Middle frontal gyrus (tissue), 1 donor: ENCODE measurements at regions not wholly inside any gene's neighbourhood (a gene's known extent, or its start where the extent isn't known, plus 50 kb on each side); places are given as distances from the start of the nearest gene placed in this dataset.
"Not testable (repeated sequence)": the region's sequence is repeated elsewhere in the genome, so short reads cannot be mapped to it uniquely, and the experiment has no call there.

Experiments
- DNase-seq: peaks from one replicate; pipeline ENCODE4 v3.0.0-alpha.2; 2015; ENCODE audit warnings: low spot score; ENCODE audit errors: extremely low spot score

DNA sequence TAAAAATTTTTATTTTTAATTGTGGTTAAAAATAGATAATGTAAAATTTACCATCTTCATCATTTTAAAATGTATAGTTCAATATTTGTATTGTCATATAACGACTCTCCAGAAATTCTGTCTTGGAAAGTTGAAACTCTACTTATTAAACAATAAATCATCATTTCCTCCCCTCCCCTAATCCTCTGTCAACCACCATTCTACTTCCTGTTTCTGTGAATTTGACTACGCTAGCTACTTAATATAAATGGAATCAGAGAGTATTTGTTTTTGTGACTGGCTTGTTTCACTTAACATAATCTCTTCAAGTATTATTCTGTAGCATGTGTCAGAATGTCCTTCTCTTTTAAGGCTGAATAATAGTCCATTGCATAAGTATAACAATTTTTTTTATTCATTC, 729.0 kb upstream of the AADAT start:
- no peak for DNase-seq

DNA sequence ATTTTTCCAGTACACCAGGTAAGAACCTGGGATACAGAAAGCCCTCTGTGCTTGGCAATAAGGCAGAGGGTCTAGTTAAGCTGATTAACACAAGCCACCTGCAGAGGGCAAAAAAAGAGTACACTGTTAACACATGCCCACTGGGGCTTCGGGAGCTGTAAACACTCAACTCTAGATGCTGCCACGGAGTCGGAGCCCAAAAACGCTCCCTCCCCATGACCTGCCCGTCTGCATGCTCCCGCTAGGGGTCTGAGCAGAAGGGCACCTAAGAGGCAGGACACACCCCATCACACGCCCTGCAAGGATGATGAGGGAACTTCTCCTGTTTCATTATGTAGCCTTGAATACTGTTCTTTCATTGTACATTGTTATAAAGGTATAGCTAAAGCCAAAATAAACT, 715.6 kb upstream of the AADAT start:
- no peak for DNase-seq

DNA sequence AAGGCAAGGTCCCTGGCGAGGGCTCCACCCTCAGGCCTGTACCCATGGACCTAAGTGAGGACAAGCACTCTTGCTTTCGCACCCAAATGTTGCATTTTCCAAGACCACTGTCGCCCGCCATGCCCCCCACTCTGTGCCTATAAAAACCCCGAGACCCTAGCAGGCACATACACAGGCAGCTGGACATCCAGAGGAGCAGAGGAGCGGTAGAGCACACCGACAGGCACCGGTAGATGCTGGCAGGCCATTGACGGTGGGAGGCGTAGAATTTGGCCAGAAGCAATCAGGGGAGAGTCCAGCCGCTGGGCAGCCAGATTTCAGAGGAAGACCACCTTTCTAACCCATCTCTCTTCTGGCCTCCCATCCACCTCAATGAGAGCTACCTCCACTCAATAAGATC, 715.2 kb upstream of the AADAT start:
- DNase-seq = no peak

DNA sequence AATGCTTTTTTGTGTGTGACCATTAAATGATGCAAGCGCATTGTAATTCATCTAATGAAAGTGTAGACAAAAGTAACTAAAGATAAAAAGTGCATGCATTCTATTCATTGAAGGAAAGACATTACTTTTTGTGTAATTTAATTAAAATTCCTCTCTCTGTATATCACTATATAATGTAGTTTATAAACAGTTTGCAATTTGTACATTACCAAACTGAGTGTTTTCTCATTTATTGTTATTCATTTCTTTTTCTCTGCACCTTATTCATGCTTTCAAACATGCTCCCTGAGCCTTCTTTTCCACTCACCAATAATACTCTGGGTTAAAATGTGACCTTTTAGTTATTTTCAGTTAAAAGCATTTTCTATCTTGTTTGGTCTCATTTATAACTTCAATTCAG, 713.7 kb upstream of the AADAT start:
- no peak for DNase-seq

DNA sequence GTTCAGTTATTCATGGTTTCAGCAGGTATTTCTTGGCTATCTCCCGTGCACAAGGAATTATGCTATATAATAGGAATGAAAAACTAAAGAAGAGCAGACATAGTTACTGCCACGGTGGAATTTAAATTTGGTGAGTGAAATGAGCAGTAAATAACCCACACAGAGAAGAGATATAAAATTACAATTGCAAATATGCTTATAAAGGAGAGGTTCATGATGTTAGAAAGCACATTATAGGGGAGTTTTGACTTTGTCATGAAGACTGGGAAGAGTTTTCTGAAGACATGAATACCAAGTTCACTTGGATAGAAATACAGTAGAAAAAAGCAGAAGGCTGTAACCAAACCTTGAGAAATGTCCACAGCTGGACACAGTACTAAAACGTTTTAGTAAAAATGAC, 712.0 kb upstream of the AADAT start:
- DNase-seq = no peak

DNA sequence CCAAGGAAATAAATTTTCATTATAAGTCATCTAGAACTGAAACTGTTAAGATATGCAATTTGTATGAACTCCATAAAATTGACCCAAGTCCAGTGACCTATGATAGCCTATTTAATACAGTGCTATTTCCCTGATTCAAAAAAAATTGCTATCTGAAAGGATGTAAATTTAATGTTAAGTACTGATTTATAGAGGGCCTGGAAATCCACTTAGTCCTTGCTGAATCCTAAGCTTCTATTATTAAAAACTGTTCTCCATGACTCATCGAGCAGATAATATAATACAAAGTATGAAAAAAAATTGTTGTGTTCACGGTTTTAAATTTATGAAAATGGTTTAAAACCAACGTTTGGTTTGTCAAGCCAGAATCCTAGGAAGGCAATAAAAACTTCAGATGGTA, 704.8 kb upstream of the AADAT start:
- DNase-seq = no peak

DNA sequence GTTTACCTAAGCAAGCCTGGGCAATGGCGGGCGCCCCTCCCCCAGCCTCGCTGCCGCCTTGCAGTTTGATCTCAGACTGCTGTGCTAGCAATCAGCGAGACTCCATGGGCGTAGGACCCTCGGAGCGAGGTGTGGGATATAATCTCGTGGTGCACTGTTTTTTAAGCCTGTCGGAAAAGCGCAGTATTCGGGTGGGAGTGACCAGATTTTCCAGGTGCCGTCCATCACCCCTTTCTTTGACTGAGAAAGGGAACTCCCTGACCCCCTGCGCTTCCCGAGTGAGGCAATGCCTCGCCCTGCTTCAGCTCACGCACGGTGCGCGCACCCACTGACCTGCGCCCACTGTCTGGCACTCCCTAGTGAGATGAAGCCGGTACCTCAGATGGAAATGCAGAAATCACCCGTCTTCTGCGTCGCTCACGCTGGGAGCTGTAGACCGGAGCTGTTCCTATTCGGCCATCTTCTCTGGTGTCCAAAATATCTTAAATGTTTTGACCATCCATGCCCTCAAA, 698.8 kb upstream of the AADAT start:
- not testable (repeated sequence) for DNase-seq

DNA sequence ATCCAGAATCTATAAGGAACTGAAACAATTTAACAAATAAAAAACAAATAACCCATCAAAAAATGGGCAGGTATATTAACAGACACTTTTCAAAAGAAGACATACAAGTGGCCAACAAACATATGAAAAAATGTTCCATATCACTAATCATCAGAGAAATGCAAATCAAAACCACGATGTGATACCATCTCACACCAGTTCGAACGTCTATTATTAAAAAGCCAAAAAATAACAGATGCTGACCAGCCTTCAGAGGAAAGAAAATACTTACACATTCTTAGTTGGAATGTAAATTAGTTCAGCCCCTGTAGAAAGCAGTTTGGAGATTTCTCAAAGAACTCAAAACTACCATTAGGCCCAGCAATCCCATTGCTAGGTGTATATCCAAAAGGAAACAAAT, 687.9 kb upstream of the AADAT start:
- no peak for DNase-seq

DNA sequence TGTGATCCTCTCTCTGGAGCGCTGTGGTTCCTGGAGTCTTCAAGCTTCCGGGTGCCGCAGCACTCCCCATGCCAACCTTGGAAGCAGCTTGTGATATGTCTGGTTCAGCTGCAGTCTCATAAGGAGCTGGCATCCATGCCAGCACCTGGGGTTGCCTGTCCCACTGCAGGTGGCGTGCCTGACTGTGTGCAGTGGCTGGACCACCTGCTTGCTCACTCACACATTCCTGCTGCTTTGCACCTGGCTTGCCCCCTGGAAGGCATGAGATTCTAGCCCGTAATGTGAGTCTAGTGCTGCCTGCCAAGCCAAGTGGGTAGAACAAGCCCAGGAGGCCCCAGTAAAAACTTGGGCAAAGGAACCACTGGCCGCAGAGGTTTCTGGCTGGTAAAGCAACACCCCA, 687.2 kb upstream of the AADAT start:
- no peak for DNase-seq

DNA sequence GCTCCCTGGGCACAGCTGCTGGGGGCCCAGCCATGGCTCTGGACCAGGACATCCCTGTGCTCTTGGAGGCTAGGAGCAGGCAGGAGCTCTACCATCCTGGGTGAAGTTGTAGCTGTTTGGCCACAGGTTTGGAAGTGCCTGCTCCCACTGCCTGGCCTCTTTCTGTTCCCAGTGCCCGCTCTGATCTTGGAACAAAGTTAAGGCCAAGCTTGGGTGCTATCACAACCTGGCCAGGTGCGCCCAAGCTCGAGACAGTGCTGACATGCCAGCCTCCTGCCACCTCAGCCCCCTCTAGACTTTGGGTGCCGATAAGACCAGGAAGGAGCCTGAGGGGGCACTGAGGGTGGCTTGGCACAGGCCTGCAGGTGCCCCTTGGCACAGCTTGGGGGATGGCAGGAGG, 686.1 kb upstream of the AADAT start:
- no peak for DNase-seq

DNA sequence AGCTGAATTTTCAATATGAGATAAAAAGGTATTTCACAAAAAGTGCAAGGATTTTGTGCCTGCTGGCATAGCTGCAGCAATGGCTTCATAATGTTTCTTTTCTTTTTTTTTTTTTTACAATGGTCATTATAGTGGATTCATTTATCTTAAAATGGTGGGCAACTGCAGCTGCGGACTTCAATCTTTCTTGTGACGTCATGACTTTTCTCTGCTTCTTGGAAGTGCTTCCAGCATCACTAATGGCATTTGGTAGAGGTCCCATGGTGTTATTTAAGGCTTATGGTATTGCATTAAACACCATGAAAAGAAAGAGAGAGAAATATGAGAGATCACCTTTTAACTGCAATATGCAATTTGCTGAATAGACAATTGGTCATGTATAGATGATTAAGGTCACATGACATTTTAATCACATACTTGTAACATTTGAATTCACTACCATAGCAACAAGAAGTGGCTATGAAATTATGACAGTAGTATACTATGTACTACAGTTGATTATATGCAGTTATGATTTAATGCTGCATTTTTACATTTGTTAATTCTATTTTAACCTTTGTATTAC, 684.0 kb upstream of the AADAT start:
- no peak for DNase-seq

DNA sequence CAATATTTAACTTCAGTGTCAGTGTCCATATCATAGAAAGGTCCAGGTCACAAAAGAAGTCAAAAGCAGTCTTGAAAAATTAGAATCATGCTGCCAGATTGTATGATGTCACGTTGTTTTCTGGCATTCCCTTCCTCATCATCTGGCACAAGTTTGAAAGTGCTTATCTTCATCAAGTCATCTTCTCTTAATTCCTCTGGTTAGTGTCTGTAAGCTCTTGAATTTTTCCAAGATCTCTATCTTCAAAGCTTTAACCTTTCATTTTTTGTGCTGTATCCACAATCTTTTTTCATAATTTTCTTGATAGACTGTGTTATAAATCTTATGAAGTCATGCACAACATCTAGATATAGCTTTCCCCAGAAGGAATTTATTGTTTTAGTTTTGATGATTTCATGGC, 682.7 kb upstream of the AADAT start:
- DNase-seq = no peak

DNA sequence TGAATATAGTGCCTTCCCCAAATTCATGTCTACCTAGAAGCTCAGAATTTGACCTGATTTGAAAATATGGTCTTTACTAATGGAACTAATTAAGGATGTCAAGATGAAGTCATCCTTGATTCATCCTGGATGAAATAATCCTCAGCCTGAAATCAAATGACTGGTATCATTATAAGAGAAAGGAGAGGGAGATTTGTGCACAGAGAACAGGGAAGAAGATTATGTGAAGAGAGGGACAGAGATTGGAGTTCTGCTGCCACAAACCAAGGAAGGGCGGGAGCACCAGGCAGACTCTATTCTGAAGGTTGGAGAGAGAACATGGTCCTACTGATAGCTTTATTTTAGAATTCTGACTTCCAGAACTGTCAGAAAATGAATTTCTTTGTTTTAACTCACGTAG, 680.9 kb upstream of the AADAT start:
- DNase-seq = no peak

DNA sequence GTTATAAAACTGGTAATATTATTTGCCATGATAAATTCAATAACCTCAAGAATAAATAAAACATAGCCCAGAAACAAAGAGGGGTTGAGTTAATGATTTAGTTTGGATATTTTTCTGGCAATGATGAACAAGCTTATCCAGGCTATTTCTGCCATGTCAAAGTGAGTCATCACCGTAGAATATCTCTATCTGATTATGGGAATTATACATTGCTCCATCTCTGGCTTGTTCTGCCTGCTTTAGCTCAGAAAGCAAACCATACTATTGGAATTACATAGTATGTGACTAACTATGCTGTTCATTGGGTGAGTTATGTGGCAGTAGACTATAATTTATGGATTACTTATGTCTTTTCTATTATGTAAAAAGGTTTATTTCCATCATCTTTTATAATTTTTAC, 680.1 kb upstream of the AADAT start:
- no peak for DNase-seq

DNA sequence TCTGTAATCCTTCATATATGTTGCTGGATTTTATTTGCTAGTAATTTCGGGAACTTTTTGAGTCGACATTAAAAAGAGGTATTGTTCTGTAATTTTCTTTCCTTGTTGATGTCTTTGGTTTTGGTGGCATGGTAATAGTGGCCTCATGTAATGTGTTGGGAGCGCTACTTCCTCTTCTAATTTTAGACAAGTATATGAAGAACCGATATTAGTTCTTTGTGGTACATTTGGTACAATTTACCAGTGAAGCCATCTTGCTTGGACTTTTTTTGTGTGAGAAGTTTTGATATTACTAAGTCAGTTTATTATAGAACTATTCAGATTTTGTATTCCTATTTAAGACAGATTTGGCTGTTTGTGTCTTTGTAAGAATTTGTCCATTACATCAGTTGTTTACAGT, 669.2 kb upstream of the AADAT start:
- DNase-seq = no peak

DNA sequence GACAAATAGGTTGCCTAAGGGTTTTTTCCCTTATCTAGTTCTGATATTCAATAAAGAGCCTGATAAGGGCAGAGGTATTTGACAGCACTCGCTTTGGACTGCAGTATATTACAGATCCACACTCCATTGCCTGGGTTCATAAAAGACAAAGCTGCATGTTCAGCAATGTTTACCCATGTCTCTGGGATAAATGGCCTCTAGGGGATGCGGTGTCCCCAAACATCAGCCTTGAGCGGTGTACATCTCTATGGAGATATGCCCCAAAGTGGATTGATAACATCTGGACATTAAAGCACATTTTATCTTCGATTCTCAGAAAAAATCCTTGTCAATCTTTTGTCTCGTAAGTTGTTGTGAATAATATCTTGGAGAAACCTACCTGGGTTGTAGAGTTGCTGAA, 660.8 kb upstream of the AADAT start:
- DNase-seq = no peak

DNA sequence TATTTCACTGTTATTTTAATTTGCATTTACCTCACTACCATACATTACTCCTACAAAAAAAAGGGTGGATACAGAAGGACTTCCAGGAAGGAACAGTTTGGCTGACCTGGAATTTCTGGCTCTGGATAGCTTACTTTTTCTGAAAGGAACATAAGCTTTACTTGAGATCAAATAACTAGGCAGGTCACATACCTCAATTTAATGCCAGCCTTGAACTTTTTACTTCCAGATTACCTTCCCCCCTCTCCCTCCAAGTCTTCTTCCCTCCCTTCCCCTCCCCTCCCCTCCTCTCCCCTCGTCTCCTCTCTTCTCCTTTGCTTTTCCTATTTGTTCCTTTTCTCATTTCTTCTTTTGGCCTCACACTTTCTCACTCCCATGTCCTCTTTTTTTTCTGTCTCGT, 659.2 kb upstream of the AADAT start:
- DNase-seq = no peak

DNA sequence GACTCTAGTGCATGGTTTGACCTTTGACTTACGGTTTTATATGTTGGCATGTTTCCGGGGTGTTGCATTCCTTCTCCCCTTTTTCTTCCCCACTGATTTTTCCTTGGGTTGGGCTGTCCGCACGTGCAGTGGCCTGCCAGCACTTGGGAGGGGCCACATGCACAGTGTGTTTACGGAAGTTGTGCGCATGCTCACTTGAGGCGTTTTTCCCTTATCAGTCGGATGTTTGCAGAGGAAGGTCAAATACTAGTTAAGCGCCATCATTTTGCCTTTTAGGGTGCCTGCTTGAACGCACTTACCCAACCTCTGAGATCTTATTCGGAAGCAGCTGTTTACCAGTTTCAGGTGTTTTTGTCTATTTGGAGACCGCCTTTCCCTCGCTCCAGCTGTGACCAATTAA, 653.9 kb upstream of the AADAT start:
- no peak for DNase-seq

DNA sequence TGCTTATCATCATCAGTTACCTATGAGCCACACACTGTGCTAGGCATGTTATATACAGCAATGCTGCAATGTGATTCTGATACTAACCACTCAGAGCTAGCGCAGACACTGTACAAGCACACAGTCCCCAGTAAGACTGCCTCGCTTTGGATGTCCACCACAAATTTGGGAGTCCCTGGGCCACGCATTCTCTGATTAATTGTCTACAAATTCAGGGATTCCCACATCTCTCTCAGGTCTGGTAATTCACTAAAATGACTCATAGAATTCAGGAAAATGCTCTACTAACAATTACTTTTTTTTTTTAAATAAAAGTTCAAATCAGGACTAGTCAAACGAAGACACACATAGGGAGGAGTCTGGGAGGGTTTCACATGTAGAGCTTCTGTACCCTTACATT, 652.1 kb upstream of the AADAT start:
- no peak for DNase-seq

DNA sequence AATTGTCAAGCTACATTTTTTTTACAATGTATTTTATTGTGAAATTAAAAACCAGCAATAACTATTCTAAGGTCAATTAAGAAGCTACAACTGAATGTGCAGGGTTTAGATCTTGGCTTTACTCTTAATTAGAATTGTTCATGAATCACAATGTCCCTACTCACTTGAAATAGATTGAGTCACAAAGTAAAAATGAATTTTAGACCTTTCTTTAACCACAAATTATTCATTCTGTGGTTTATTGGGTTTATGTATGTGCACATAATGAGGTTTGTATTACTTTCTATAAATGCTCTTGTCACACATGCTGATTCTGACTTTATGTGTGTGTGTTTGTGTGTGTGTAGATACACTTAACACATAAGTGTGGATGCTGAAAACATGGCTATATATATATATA, 647.0 kb upstream of the AADAT start:
- no peak for DNase-seq

DNA sequence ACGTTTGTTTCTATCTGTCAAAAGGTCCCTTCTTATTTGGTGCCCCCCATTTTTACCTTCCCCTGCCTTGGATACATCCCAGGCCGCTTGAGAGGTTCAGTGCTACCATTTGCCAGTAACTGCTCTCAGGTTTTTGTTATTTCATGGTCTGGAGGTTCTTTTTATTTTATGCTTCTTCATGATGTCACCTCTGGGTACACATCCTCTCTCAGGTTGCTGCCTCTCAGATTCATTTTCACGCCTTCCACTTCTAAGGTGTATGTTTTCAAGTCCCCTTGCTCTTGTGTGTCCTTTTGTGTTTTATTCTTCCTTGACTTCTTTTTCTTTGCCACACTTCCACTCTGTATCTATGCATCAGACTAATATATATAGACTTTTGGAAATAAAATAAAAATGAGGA, 640.1 kb upstream of the AADAT start:
- DNase-seq = no peak

DNA sequence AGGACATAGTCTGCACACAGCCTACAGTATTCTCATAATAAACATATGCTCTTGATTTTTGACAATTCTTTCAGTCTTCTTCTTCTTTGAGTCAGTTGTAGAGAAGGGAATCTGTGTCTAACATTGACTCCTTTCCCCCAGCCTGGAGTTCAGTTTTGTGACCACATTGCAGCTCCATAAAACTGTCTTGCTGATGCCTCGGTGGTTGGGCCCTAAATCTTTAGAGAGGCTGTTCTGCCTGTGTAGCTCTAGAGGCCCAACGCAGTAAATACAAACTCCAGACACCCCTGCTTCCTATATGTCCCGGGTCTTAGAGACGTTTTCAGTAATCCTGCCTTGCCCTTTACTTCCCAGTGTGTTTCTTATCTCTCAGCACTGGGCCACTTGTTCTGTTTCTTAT, 639.5 kb upstream of the AADAT start:
- no peak for DNase-seq

DNA sequence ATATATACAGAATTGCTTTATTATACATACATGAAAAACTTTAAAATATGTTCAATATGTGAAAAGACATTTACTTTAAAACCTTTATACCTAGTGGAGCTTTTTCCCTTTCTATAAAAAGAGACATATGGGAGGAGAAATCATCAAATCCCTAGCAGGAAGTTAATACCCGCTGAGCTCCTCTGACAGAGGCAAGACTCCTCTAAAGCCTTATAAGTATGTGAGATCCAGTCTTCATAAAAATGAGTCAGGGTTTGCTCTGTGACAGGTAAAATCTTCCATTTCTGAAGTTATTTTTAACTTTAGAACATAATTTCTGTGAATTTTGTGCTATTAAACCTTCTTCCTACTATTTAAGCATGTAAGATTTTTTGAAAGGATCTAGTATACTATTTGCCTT, 634.4 kb upstream of the AADAT start:
- DNase-seq = no peak

DNA sequence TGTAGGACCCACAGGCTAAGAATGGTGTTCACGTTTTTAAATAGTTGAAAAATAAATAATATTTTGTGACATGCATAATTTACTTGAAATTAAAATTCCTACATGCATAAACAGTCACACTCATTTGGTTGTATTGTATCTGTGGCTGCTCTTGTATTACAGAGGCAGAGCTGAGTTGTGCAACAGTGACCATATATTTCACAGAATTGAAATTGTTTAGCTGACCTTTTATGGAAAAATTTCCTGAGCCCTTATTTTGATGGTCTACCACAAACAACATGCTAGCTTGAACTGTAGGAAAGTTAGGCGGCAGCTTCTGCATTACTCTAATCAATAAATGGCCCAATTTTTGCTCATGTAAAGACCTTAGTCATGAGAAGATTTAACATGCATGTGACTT, 633.4 kb upstream of the AADAT start:
- DNase-seq = no peak
